GM12878 (cell line): ENCODE measurements at regions not wholly inside any gene's neighbourhood (a gene's known extent, or its start where the extent isn't known, plus 50 kb on each side); places are given as distances from the start of the nearest gene placed in this dataset.

Experiments used
- ATAC-seq: fragments of 200-7000 bp; cut with Tn5 transposase; 3 replicates; pipeline ENCODE4 v1.9.1; 2020; ENCODE audit warnings: mild to moderate bottlenecking, moderate library complexity
- BruUV-seq: library from RNA; stranded (reverse); fragments of 400-500 nt; replicated peaks from 2 replicates; lab custom pipeline; 2021; lab: Mats Ljungman, UMichigan
- CTCF ChIA-PET: fragments of 300-600 bp; sonication (Branson Sonifier 250); formaldehyde crosslinking; extraction: SDS; loops from one replicate; lab custom pipeline; 2021; ENCODE audit warnings: inconsistent platforms; lab: Yijun Ruan, JAX
- POLR2A ChIA-PET: fragments of 350-600 bp; formaldehyde crosslinking; extraction: SDS; loops from one replicate; lab custom pipeline; 2021; ENCODE audit warnings: inconsistent platforms; lab: Charles Lee
- RAD21 ChIA-PET: fragments of 300-600 bp; sonication (Branson Sonifier 250); formaldehyde crosslinking; loops from one replicate; lab custom pipeline; 2023; ENCODE audit warnings: antibody characterized with exemption; ENCODE audit not compliant: unreplicated experiment; lab: Charles Lee
- SMC1A ChIA-PET: fragments of 300-600 bp; sonication (Branson Sonifier 250); formaldehyde crosslinking; loops from one replicate; lab custom pipeline; 2023; ENCODE audit not compliant: unreplicated experiment, uncharacterized antibody; lab: Charles Lee
- DNase-seq: peaks from one replicate; pipeline ENCODE4 v3.0.0-alpha.2; 2011; ENCODE audit warnings: low read depth, low spot score
- FAIRE-seq: peaks from 3 replicates; lab custom pipeline; 2011; peaks lifted over from hg19 to GRCh38; lab: Jason Lieb, UNC
- H2AFZ ChIP-seq: 2 replicates; pipeline ENCODE4 v1.6.0; 2011; ENCODE audit warnings: low read depth, low read length, control low read depth; ENCODE audit not compliant: control insufficient read depth
- H3K27ac ChIP-seq: 2 replicates; pipeline ENCODE4 v1.5.1; 2011; ENCODE audit warnings: control low read depth; ENCODE audit not compliant: control insufficient read depth, insufficient read depth
- H3K27me3 ChIP-seq, 2 experiments: replicated peaks in 1 of 2; 2 replicates each; pipeline versions ENCODE4 v1.6.0 to v1.6.1; 2011; ENCODE audit warnings: low read length in 1 of 2; ENCODE audit not compliant: control insufficient read depth in 2 of 2, insufficient read depth in 2 of 2
- H3K36me3 ChIP-seq, 2 experiments: 2 replicates each; pipeline ENCODE4 v1.5.1; 2011; ENCODE audit warnings: low read length in 1 of 2; ENCODE audit not compliant: control insufficient read depth in 2 of 2, insufficient read depth in 2 of 2
- H3K4me1 ChIP-seq: 2 replicates; pipeline ENCODE4 v1.6.1; 2011; ENCODE audit warnings: mild to moderate bottlenecking, low read length, moderate library complexity, mixed read lengths; ENCODE audit not compliant: control insufficient read depth, insufficient read depth
- H3K4me2 ChIP-seq: 2 replicates; pipeline ENCODE4 v1.6.0; 2011; ENCODE audit warnings: control low read depth; ENCODE audit not compliant: control insufficient read depth, insufficient read depth
- H3K4me3 ChIP-seq: fragments of 200-600 bp; sonication (generic); 2 replicates; pipeline ENCODE4 v1.5.1; 2016
- H3K79me2 ChIP-seq: 2 replicates; pipeline ENCODE4 v1.6.0; 2011; ENCODE audit warnings: low read length; ENCODE audit not compliant: control insufficient read depth, insufficient read depth
- H3K9ac ChIP-seq: 2 replicates; pipeline ENCODE4 v1.8.0; 2011; ENCODE audit warnings: low read length, control low read depth, mixed read lengths; ENCODE audit not compliant: control insufficient read depth, insufficient read depth
- H3K9me3 ChIP-seq: replicated peaks from 3 replicates; pipeline ENCODE4 v1.5.1; 2011; ENCODE audit warnings: mild to moderate bottlenecking, low read length; ENCODE audit not compliant: control insufficient read depth, insufficient read depth
- H4K20me1 ChIP-seq: 2 replicates; pipeline ENCODE4 v1.6.0; 2011; ENCODE audit not compliant: control insufficient read depth, insufficient read depth
- BRCA1 ChIP-seq: IDR thresholded peaks from 2 replicates; pipeline ENCODE4 v1.6.1; 2011; ENCODE audit warnings: low read depth, low read length, improper control_type of control experiment
- CHD2 ChIP-seq: IDR thresholded peaks from 2 replicates; pipeline ENCODE4 v1.6.1; 2011; ENCODE audit warnings: low read depth, low read length, improper control_type of control experiment, borderline replicate concordance
- HDAC6 ChIP-seq: fragments of 200-600 bp; sonication (generic); IDR thresholded peaks from one replicate; pipeline ENCODE4 v1.8.0; 2017; ENCODE audit warnings: antibody characterized with exemption; ENCODE audit not compliant: unreplicated experiment
- MTA3 ChIP-seq: IDR thresholded peaks from 2 replicates; pipeline ENCODE4 v1.6.1; 2012; ENCODE audit warnings: low read length, inconsistent platforms, borderline replicate concordance
- NR2F1 ChIP-seq: fragments of 450-650 bp; conservative IDR thresholded peaks from 2 replicates; pipeline ENCODE4 v1.6.1; 2017; ENCODE audit warnings: mild to moderate bottlenecking
- SMAD5 ChIP-seq: IDR thresholded peaks from 2 replicates; pipeline ENCODE4 v1.6.1; 2016; ENCODE audit warnings: antibody characterized with exemption, low read depth
- ZNF217 ChIP-seq: fragments of 450-650 bp; IDR thresholded peaks from 2 replicates; pipeline ENCODE4 v1.6.1; 2017; ENCODE audit warnings: antibody characterized with exemption, mild to moderate bottlenecking
- WGBS: methylation state at CpG from one replicate; pipeline ENCODE4 v1.1.6; 2016; ENCODE audit warnings: low lambda C conversion rate; ENCODE audit not compliant: insufficient replicate concordance, insufficient coverage; ENCODE audit errors: missing lambda C conversion rate; 5-methylcytosine and 5-hydroxymethylcytosine counted together
- in situ Hi-C: fragments of 300-500 bp; cut with MboI; formaldehyde crosslinking; loops from 9 replicates; pipeline ENCODE4 v1.14.3; 2018; ENCODE audit warnings: mixed read lengths
- intact Hi-C: fragments of 100-400 bp; cut with micrococcal nuclease; formaldehyde crosslinking; loops from one replicate; pipeline ENCODE4 v1.14.2; 2022; ENCODE audit not compliant: unreplicated experiment
- TF ChIP-seq, protein P1 (sequence below): IDR thresholded peaks from 2 replicates; pipeline ENCODE4 v1.6.1; 2011; ENCODE audit warnings: borderline replicate concordance, low read depth, mild to moderate bottlenecking, moderate library complexity, low read length; ENCODE audit not compliant: insufficient read depth, poor library complexity, severe bottlenecking

DNA sequence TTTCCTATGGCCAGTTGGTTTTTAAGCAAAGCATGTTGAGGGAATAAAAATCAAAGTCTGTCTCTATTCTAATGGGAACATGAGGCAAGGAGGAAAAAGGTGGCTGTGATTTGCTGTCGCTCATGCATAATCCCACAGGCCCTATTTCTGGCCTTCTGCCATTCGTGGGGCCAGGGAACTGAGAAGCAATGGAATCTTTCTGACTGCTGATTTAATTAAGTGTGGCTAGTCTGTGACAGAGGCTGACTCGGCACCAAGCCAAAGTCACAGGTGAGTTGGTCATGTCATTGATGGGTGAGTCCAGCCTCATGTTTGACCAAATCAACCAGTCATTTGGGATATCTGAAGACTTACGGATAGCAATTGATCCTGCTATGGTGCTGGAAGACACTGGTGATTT is 429.3 kb upstream of the CADM1 start:
- POLR2A ChIA-PET, result no interaction called here
- SMC1A ChIA-PET, result interaction anchor here (0.7 to 10.0 kb wide), 3 partner anchors 18 to 55 kb away, joined by 3 to 207 read pairs (median 3); no protein-coding TSS in a partner anchor
- Histone ChIP-seq H3K4me3 (no peak overlapping the region), H2AFZ (no peak overlapping the region), H3K79me2 (no peaks in the 10 kb centered on the region), H3K4me1 (peaks cover 34% of the 10 kb centered on the region), H3K36me3 (no peaks in the 10 kb centered on the region), H3K27ac (no peak overlapping the region), H3K9me3 (no peaks in the 10 kb centered on the region; the same call in 2 of the 3 replicates), H3K27me3 (no peaks in the 10 kb centered on the region), H3K4me2 (no peak overlapping the region), H3K9ac (no peak overlapping the region), H4K20me1 (no peaks in the 10 kb centered on the region)
- BruUV-seq, result no TSS peak
- 90% methylated on average over 4 of the region's 4 CpGs for WGBS
- intact Hi-C loops (no loop called here), in situ Hi-C loops (no loop called here)
- TF ChIP-seq MTA3 (no peak), HDAC6 (no peak), NR2F1 (no peak), BRCA1 (no peak), SMAD5 (no peak), ZNF217 (no peak), CHD2 (no peak)
- TF ChIP-seq, protein P1, sequence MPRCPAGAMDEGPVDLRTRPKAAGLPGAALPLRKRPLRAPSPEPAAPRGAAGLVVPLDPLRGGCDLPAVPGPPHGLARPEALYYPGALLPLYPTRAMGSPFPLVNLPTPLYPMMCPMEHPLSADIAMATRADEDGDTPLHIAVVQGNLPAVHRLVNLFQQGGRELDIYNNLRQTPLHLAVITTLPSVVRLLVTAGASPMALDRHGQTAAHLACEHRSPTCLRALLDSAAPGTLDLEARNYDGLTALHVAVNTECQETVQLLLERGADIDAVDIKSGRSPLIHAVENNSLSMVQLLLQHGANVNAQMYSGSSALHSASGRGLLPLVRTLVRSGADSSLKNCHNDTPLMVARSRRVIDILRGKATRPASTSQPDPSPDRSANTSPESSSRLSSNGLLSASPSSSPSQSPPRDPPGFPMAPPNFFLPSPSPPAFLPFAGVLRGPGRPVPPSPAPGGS, result no peak
- no peak for FAIRE-seq
- CTCF ChIA-PET, result interaction anchor here (1.0 kb wide), 1 partner anchor 12 kb away, joined by 3 read pairs; no protein-coding TSS in a partner anchor
- RAD21 ChIA-PET, result interaction anchor here (0.6 kb wide), 1 partner anchor 8 kb away, joined by 3 read pairs; no protein-coding TSS in a partner anchor
- DNase-seq, result no peak
- no peak for ATAC-seq
